OCI-LY7 (cell line): ENCODE measurements at regions not wholly inside any gene's neighbourhood (a gene's known extent, or its start where the extent isn't known, plus 50 kb on each side); places are given as distances from the start of the nearest gene placed in this dataset. TPM values are rescaled to one million over a fixed set of nuclear protein-coding genes. Genes with fewer than 3 reads are reported as not detected.
A peak's percentile ranks its signal among the peaks of the same experiment; 100 is the strongest.
"Not testable (repeated sequence)": the region's sequence is repeated elsewhere in the genome, so short reads cannot be mapped to it uniquely, and the experiment has no call there.

Source experiments
- BruUV-seq: library from RNA; stranded (reverse); fragments of 400-500 nt; replicated peaks from 2 replicates; lab custom pipeline; 2021; lab: Mats Ljungman, UMichigan
- CTCF ChIA-PET: fragments of 300-600 bp; sonication (Branson Sonifier 250); formaldehyde crosslinking; loops from one replicate; lab custom pipeline; 2022; ENCODE audit warnings: antibody characterized with exemption; ENCODE audit not compliant: unreplicated experiment; lab: Charles Lee
- POLR2A ChIA-PET: fragments of 300-600 bp; sonication (Branson Sonifier 250); formaldehyde crosslinking; loops from one replicate; lab custom pipeline; 2022; ENCODE audit warnings: antibody characterized with exemption; lab: Charles Lee
- DNase-seq: peaks from one replicate; pipeline ENCODE4 v3.0.0-alpha.2; 2015; ENCODE audit warnings: low spot score
- H2AFZ ChIP-seq: fragments of 200-600 bp; sonication (generic), shearing (Covaris generic); 2 replicates; pipeline ENCODE4 v1.6.1; 2014; ENCODE audit warnings: mild to moderate bottlenecking, antibody characterized with exemption, low read length, moderate library complexity
- H3K27ac ChIP-seq: fragments of 200-600 bp; sonication (generic); 2 replicates; pipeline ENCODE4 v1.5.1; 2014; ENCODE audit warnings: mixed run types, low read depth, mild to moderate bottlenecking, moderate library complexity, low read length, inconsistent platforms; ENCODE audit not compliant: poor library complexity, severe bottlenecking
- H3K36me3 ChIP-seq: fragments of 200-600 bp; sonication (generic); 2 replicates; pipeline ENCODE4 v1.6.1; 2014; ENCODE audit warnings: mild to moderate bottlenecking, antibody characterized with exemption, low read length, moderate library complexity, mixed read lengths; ENCODE audit not compliant: insufficient read depth
- H3K4me1 ChIP-seq: fragments of 200-600 bp; sonication (generic); 2 replicates; pipeline ENCODE4 v1.5.1; 2014; ENCODE audit warnings: mild to moderate bottlenecking, low read length; ENCODE audit not compliant: insufficient read depth, poor library complexity, severe bottlenecking
- H3K4me2 ChIP-seq: fragments of 200-600 bp; sonication (generic); 2 replicates; pipeline ENCODE4 v1.6.1; 2014; ENCODE audit warnings: mild to moderate bottlenecking, low read length
- H3K4me3 ChIP-seq: fragments of 200-600 bp; sonication (generic); 2 replicates; pipeline ENCODE4 v1.5.1; 2014; ENCODE audit warnings: mild to moderate bottlenecking, low read depth, low read length; ENCODE audit not compliant: poor library complexity, severe bottlenecking
- H3K79me2 ChIP-seq: fragments of 200-600 bp; sonication (generic); 2 replicates; pipeline ENCODE4 v1.6.1; 2016; ENCODE audit warnings: low read depth, mild to moderate bottlenecking, low read length, moderate library complexity, mixed read lengths; ENCODE audit not compliant: insufficient read depth
- H3K9me2 ChIP-seq: fragments of 200-600 bp; sonication (generic); 2 replicates; pipeline ENCODE4 v1.6.1; 2016; ENCODE audit warnings: mild to moderate bottlenecking, low read length, mixed read lengths; ENCODE audit not compliant: insufficient read depth
- H3K9me3 ChIP-seq: fragments of 200-600 bp; sonication (generic); 2 replicates; pipeline ENCODE4 v1.6.1; 2014; ENCODE audit warnings: mild to moderate bottlenecking, mixed run types, low read length, mixed read lengths
- H4K20me1 ChIP-seq: fragments of 200-600 bp; sonication (generic); 2 replicates; pipeline ENCODE4 v1.6.1; 2014; ENCODE audit warnings: mild to moderate bottlenecking, antibody characterized with exemption, low read length, moderate library complexity, mixed read lengths; ENCODE audit not compliant: insufficient read depth
- EZH2phosphoT487 ChIP-seq: fragments of 200-600 bp; sonication (generic); IDR thresholded peaks from 2 replicates; pipeline ENCODE4 v1.6.1; 2018; ENCODE audit warnings: low read depth, borderline replicate concordance, mild to moderate bottlenecking, mixed run types, antibody characterized with exemption, low read length, moderate library complexity, mixed read lengths
- intact Hi-C: fragments of 100-400 bp; cut with micrococcal nuclease; formaldehyde crosslinking; loops from one replicate; pipeline ENCODE4 v1.10.0; 2022; ENCODE audit not compliant: unreplicated experiment
- microRNA-seq: library from miRNA; unstranded; fragments of <30 nt; microRNA quantifications from one replicate; pipeline ENCODE4 v1.2.0, GENCODE V29; 2022; ENCODE audit warnings: borderline replicate concordance
- small RNA-seq: library from RNA; depleted of rRNA; stranded (forward); fragments of <200 nt; gene quantifications from one replicate; pipeline ENCODE3, GENCODE V24; 2014
- TF ChIP-seq, protein P1 (sequence below): fragments of 200-600 bp; sonication (generic); conservative IDR thresholded peaks from 2 replicates; pipeline ENCODE4 v1.5.1; 2014; ENCODE audit warnings: mild to moderate bottlenecking, antibody characterized with exemption, low read length, moderate library complexity, mixed read lengths

DNA sequence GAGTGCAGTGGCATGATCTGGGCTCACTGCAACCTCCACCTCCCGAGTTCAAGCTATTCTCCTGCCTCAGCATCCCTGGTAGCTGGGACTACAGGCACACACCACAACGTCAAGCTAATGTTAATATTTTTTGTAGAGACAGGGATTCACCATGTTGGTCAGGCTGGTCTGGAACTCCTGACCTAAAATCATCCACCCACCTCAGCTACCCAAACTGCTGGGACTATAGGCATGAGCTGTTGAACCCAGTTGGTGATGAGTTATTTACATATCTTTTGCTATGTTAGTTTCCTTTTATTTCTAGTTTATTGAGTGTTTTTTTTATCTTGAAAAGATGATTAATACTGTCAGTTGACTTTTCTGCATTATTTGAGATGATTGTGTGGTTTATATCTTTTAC is 53.3 kb upstream of the GPR39 start:
- H2AFZ ChIP-seq, CTCF ChIA-PET, H3K4me2 ChIP-seq, H3K36me3 ChIP-seq, H3K9me2 ChIP-seq, DNase-seq, POLR2A ChIA-PET, H4K20me1 ChIP-seq, H3K79me2 ChIP-seq, H3K4me1 ChIP-seq, intact Hi-C loops, H3K27ac ChIP-seq, H3K4me3 ChIP-seq, BruUV-seq, H3K9me3 ChIP-seq: not testable (repeated sequence)

DNA sequence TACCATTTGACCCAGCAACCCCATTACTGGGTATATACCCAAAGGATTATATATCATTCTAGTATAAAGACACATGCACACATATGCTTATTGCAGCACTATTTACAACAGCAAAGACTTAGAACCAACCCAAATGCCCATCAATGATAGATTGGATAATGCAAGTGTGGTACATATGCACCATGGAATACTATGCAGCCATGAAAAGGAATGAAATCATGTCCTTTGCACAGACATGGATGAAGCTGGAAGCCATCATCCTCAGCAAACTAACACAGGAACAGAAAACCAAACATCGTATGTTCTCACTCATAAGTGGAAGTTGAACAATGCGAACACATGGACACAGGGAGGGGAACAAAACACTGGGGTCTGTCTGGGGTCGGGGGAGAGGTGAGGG is 50.6 kb upstream of the GPR39 start:
- not testable (repeated sequence) for BruUV-seq

DNA sequence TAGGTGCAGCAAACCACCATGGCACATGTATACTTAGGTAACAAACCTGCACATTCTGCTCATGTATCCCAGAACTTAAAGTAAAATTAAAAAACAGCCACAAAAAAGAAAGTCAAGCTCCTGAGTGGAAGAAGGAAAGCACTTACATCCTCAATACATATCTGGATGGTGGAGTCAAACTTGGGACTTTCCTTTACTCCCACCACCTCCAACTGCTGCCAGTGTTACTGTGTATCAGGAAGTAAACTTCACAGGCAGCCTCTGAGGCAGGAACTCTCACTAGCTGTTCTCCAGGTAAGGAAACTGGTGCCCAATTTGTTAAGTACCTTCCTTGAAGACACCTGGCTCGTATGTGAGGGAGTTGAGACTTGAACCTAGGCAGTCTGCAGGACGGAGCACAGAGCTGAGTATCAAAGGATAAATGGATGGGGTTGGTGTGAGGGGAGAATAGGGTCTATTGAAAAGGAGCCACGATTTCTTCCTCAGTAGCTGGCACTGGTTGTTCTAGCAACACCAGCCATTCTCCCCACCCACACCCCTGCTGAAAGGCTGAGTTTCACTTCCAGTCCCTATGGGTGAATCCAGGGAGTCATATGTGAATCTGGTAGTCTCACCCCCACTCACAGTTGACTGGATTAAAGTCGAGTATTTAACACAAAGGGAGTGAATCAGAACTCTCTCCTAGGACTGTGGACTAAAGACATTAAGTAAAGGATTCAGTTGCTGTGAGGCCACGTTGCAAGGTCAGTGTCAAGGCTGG is 50.0 kb upstream of the GPR39 start:
- BruUV-seq, result no TSS peak

More for the DNA sequence above, 50.6 kb upstream of the GPR39 start:
- H4K20me1 ChIP-seq, H3K27ac ChIP-seq, DNase-seq, H3K4me1 ChIP-seq, H3K79me2 ChIP-seq, H3K9me3 ChIP-seq, intact Hi-C loops, CTCF ChIA-PET, H3K4me3 ChIP-seq, H2AFZ ChIP-seq, H3K9me2 ChIP-seq, H3K4me2 ChIP-seq, H3K36me3 ChIP-seq: not testable (repeated sequence)
- POLR2A ChIA-PET, result interaction anchor here (0.8 kb wide), 1 partner anchor 13 kb away, joined by 3 read pairs; no protein-coding TSS in a partner anchor

More for the DNA sequence above, 50.0 kb upstream of the GPR39 start:
- H3K27ac ChIP-seq, result no peak overlapping the region
- H4K20me1 ChIP-seq, result no peaks in the 10 kb centered on the region
- TF ChIP-seq EZH2phosphoT487, result no peak
- TF ChIP-seq, protein P1, sequence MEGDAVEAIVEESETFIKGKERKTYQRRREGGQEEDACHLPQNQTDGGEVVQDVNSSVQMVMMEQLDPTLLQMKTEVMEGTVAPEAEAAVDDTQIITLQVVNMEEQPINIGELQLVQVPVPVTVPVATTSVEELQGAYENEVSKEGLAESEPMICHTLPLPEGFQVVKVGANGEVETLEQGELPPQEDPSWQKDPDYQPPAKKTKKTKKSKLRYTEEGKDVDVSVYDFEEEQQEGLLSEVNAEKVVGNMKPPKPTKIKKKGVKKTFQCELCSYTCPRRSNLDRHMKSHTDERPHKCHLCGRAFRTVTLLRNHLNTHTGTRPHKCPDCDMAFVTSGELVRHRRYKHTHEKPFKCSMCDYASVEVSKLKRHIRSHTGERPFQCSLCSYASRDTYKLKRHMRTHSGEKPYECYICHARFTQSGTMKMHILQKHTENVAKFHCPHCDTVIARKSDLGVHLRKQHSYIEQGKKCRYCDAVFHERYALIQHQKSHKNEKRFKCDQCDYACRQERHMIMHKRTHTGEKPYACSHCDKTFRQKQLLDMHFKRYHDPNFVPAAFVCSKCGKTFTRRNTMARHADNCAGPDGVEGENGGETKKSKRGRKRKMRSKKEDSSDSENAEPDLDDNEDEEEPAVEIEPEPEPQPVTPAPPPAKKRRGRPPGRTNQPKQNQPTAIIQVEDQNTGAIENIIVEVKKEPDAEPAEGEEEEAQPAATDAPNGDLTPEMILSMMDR, result no peak
- no peaks in the 10 kb centered on the region for H3K79me2 ChIP-seq
- no peaks in the 10 kb centered on the region for H3K4me1 ChIP-seq
- ChIA-PET POLR2A (interaction anchor here (0.6 to 0.8 kb wide), 2 partner anchors 12 to 812 kb away, joined by 3 read pairs; no protein-coding TSS in a partner anchor), CTCF (no interaction called here)
- H3K4me3 ChIP-seq, result no peak overlapping the region
- intact Hi-C loops, result no loop called here
- no peak overlapping the region for H2AFZ ChIP-seq
- no peaks in the 10 kb centered on the region for H3K9me2 ChIP-seq
- no peak for DNase-seq
- no peak overlapping the region for H3K4me2 ChIP-seq
- no peaks in the 10 kb centered on the region for H3K36me3 ChIP-seq
- no peaks in the 10 kb centered on the region for H3K9me3 ChIP-seq

Small RNAs in the stretch of these regions (microRNA-seq; reads per million reads assigned to microRNA genes)
- gene MIR663B, result not detected

Small RNAs in the stretch of these regions (small RNA-seq; reads per million reads assigned to genes)
- gene MIR663B (not detected), gene RNA5-8SP5 (3.2 reads per million, percentile 86 among the genes with 10 or more reads in this experiment)
